Activated CD8-positive, alpha-beta memory T cell treated with anti-CD3 and anti-CD28 coated beads, Interleukin-2, amount 50 U/mL, for 48 hours (primary cell): ENCODE measurements at regions not wholly inside any gene's neighbourhood (a gene's known extent, or its start where the extent isn't known, plus 50 kb on each side); places are given as distances from the start of the nearest gene placed in this dataset.

Experiments used
- DNase-seq: peaks from one replicate; pipeline ENCODE4 v3.0.0-alpha.2; 2020

DNA sequence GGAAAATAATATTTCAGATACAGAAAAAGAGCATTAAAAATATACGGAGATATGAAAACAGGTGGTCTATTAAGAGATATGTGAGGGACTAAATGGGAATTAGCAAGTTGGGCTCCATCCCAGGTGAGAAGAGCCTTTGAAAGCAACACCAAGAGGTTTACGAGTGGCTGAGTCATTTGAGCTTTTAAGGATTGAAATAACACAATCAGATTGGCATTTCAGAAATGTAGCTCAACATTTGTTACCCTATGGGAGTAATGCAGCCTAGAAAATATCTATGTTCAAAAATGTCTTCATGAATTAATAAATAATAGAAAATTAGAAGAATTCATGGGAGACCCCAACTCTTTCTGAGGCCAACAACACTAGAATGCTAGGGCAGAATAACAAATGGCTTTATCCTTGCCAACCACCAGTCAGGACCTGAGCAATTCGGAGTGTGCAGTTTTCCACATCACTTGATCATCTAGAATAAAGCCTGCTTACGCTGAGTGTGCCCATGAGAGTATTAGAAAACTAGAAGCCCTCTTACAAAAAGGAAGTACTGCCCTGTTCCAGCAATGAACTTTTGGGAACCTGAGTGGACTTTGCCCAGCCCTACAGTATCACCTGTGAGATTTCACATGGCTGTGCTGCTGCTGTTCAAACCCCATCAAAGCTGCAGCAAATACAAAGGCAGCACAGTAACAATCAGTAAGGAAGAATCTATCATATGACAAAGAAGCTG, 538.0 kb upstream of the CAMK1G start:
- DNase-seq: no peak

DNA sequence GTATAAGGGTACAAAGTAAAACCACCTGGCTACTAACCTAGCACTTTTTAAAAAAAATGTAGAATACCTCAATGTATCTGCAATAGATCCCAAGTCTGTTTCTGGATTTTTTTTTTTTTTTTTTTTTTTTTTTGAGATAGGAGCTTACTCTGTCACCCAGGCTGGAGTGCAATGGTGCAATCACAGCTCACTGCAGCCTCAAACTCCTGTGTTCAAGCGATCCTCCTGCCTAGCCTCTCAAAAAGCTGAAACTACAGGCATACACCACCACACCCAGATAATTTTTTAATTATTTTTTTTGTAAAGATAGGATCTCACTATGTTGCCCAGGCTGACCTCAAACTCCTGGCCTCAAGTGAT, 537.5 kb upstream of the CAMK1G start:
- no peak for DNase-seq

DNA sequence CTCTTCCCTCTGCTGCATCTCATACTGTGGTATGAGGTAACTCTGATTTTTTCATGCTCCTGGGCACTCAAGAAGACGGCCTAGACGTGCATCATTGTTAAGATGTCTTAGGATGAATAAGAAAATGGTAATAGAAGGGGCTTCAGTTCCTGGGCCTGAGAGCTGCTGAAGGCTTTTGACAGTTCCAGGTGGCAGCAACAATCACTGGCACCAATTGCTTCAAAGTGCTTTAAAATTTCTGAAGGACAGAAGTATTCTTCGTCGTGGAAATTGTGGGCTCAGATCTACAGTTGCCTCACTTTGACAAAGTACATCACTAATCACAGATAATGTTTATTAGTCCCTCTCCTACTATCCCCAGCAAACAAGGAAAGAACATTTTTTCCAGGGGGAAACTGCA, 536.6 kb upstream of the CAMK1G start:
- no peak for DNase-seq

GRCh38 chr1:209048941-209049669, 534.4 kb upstream of the CAMK1G start:
- DNase-seq: no peak

DNA sequence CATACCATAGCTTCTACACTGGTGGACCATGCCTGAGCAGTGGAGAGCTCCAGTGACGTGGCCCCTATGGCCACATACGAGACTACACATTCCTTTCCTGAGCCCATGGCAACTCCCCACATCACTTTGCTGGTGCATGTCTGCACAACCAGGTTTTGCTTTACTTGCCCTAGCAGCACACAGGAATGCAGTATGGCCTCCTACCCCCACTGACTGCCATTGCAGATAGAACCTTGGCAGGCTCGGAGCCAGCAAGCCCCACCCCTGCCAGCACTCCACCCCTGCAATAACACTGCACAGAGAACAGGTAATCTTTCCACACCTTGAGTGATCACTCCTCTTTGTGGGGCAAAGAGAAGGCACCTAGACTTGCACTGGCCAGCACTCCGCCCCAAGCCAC, 531.9 kb upstream of the CAMK1G start:
- DNase-seq: no peak

DNA sequence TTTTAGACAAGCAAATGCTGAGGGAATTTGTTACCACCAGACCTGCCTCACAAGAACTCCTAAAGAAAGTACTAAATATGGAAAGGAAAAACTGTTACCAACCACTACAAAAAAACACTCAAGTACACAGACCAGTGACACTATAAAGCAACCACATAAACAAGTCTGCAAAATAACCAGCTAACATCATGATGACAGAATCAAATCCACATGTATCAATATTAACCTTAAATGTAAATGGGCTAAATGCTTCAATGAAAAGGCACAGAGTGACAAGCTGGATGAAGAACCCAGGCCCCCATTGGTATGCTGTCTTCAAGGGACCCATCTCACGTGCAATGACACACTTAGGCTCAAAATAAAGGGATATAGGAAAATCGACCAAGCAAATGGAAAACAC, 529.9 kb upstream of the CAMK1G start:
- DNase-seq: no peak

DNA sequence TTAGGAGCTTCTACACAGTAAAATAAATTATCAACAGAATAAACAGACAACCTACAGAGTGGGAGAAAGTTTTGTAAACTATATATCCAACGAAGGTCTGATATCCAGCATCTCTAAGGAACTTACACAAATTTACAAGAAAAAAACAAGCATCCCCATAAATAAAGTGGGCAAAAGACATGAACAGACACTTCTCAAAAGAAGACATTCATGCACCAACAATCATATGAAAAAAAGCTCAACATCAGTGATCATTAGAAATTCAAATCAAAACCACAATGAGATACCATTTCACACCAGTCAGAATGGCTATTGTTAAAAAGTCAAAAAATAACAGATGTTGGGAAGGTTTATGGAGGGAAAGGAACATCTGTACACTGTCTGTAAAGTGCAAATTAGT, 526.4 kb upstream of the CAMK1G start:
- DNase-seq: no peak

GRCh38 chr1:209057901-209058300, 525.6 kb upstream of the CAMK1G start:
- DNase-seq: no peak

- DNase-seq: no peak
Observed at GRCh38 chr1:209059376-209059775, 524.1 kb upstream of the CAMK1G start.

DNA sequence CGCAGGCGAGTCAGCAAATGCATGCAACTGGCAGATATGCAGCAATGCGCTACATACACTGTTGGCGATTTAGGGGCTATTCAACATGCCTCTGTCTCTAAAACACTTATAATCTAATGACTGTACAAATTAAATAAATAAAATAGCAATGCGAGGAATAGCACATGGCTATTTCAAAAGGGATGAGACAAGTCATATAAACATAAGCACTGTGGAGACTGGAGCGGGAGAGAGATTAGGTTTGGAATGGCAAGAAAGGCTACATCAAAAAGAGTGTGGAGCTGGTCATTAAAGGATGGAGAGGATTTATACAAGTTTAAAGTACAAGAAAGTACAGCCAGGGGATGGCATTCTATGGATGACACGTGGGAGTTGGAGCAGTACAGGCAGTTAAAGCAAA, 523.5 kb upstream of the CAMK1G start:
- DNase-seq: no peak

- DNase-seq: no peak
Observed at GRCh38 chr1:209062081-209062620, 521.4 kb upstream of the CAMK1G start.

- DNase-seq: no peak
Observed at GRCh38 chr1:209062863-209063262, 520.7 kb upstream of the CAMK1G start.

- no peak for DNase-seq
Observed at GRCh38 chr1:209063767-209064659, 519.5 kb upstream of the CAMK1G start.

GRCh38 chr1:209064850-209065706, 518.4 kb upstream of the CAMK1G start:
- no peak for DNase-seq

- no peak for DNase-seq
Observed at GRCh38 chr1:209072481-209072880, 511.0 kb upstream of the CAMK1G start.

- DNase-seq: no peak
Observed at GRCh38 chr1:209073879-209074278, 509.6 kb upstream of the CAMK1G start.

GRCh38 chr1:209074575-209075250, 508.8 kb upstream of the CAMK1G start:
- DNase-seq: no peak

DNA sequence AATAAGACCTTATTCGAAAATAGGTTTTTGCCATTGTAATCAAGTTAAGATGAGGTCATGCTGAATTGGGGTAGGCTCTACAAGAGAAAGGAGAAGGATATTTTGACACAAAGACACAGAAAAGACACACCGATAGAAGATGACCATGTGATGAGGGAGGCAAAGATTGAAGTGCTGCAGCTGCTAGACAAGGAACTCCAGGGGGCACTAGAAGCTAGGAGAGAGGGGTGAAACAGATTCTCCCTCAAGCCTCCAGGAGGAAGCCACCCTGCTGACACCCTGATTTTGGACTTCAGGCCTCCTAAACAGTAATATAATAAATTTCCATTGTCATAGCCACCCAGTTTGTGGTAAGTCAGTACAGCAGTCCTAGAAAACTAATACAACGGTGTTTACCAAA, 506.8 kb upstream of the CAMK1G start:
- no peak for DNase-seq

DNA sequence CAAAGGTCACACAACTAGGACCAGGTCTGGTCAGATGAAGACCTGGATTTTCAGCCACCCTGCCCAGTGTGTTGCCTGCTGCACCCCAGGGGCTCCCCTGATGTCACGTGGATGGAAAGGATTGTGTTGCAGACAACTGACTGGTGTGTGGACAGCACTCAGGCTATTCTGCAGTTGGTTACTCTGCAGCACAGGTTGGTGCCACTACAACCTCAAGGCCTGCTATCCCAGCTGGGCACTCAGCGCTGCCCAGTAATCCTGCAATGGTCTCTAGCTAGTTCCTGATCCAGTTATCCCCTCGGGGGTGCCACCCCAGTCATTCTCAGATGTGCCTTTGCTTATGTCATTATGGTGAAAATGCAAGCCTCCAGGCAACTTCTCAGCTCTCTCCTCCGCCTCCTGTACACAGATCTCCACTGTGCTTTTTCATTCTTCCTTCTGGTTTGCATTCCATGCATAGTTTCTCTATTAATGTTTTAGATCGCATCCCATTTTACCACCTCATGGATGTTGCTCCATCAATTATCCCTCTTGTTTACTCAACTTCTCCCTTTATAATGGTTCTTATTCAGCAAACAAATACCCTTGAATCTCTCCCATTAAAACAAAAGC, 503.2 kb upstream of the CAMK1G start:
- DNase-seq: no peak

- DNase-seq: no peak
Observed at GRCh38 chr1:209086486-209087192, 496.9 kb upstream of the CAMK1G start.

- DNase-seq: no peak
Observed at GRCh38 chr1:209094384-209094783, 489.1 kb upstream of the CAMK1G start.
